HepG2 (cell line): ENCODE measurements at regions not wholly inside any gene's neighbourhood (a gene's known extent, or its start where the extent isn't known, plus 50 kb on each side); places are given as distances from the start of the nearest gene placed in this dataset.

Source experiments
- CTCF ChIP-seq: sonication (generic); formaldehyde crosslinking; IDR thresholded peaks from 2 replicates; pipeline ENCODE4 v1.5.0; 2020; ENCODE audit warnings: mild to moderate bottlenecking, missing genetic modification reagents, moderate library complexity
- ELF4 ChIP-seq: sonication (generic); formaldehyde crosslinking; IDR thresholded peaks from 2 replicates; pipeline ENCODE4 v1.5.0; 2020; ENCODE audit warnings: missing genetic modification reagents, mild to moderate bottlenecking, moderate library complexity, borderline replicate concordance
- EP300 ChIP-seq, 3 experiments: sonication (generic) in 1 of 3; formaldehyde crosslinking in 1 of 3; IDR thresholded peaks; 2 replicates each; pipeline versions ENCODE4 v1.5.1 to v1.6.1; 2011 to 2020; ENCODE audit warnings: low read depth in 2 of 3, low read length in 2 of 3, borderline replicate concordance in 1 of 3, improper control_type of control experiment in 1 of 3, mild to moderate bottlenecking in 1 of 3, missing genetic modification reagents in 1 of 3, moderate library complexity in 1 of 3
- ESRRA ChIP-seq: sonication (generic); formaldehyde crosslinking; IDR thresholded peaks from 2 replicates; pipeline ENCODE4 v1.5.1; 2020; ENCODE audit warnings: mild to moderate bottlenecking, low read depth, missing genetic modification reagents
- MXD1 ChIP-seq: sonication (generic); formaldehyde crosslinking; IDR thresholded peaks from 2 replicates; pipeline ENCODE4 v1.4.0; 2020; ENCODE audit warnings: mild to moderate bottlenecking, missing genetic modification reagents
- NFYB ChIP-seq: sonication (generic); formaldehyde crosslinking; IDR thresholded peaks from 2 replicates; pipeline ENCODE4 v1.4.0; 2020; ENCODE audit warnings: missing genetic modification reagents
- RBM22 ChIP-seq: fragments of 200-400 bp; formaldehyde crosslinking; optimal IDR thresholded peaks from 2 replicates; pipeline ENCODE3; 2017; ENCODE audit warnings: mild to moderate bottlenecking, low read length, moderate library complexity
- SIN3A ChIP-seq: IDR thresholded peaks from 2 replicates; pipeline ENCODE4 v1.6.1; 2011; ENCODE audit warnings: low read depth, mild to moderate bottlenecking, control low read depth, low read length, borderline replicate concordance
- SIX4 ChIP-seq: sonication (generic); formaldehyde crosslinking; IDR thresholded peaks from 2 replicates; pipeline ENCODE4 v1.4.0; 2020; ENCODE audit warnings: missing genetic modification reagents
- TARDBP ChIP-seq: sonication (generic); formaldehyde crosslinking; IDR thresholded peaks from 2 replicates; pipeline ENCODE4 v1.8.0; 2022; ENCODE audit warnings: mild to moderate bottlenecking, missing genetic modification reagents
- USF2 ChIP-seq, 2 experiments: sonication (generic) in 1 of 2; formaldehyde crosslinking in 1 of 2; IDR thresholded peaks; 2 replicates each; pipeline versions ENCODE4 v1.5.1 to v1.6.1; 2011 to 2020; ENCODE audit warnings: borderline replicate concordance in 1 of 2, low read depth in 1 of 2, low read length in 1 of 2, mild to moderate bottlenecking in 1 of 2, missing genetic modification reagents in 1 of 2, moderate library complexity in 1 of 2
- ZBTB14 ChIP-seq: sonication (generic); formaldehyde crosslinking; IDR thresholded peaks from 2 replicates; pipeline ENCODE4 v1.4.0; 2020; ENCODE audit warnings: missing genetic modification reagents
- ZNF597 ChIP-seq: sonication (generic); formaldehyde crosslinking; IDR thresholded peaks from 2 replicates; pipeline ENCODE4 v1.5.0; 2020; ENCODE audit warnings: missing genetic modification reagents
- ZNF616 ChIP-seq: sonication (generic); formaldehyde crosslinking; IDR thresholded peaks from 2 replicates; pipeline ENCODE4 v1.5.0; 2020; ENCODE audit warnings: low read depth, mild to moderate bottlenecking, missing genetic modification reagents

GRCh38 chr12:58533652-58534051, 386.7 kb downstream of the LRIG3 start:
- no peak for TF ChIP-seq USF2 (IDR thresholded peaks at IDR 0.05; ENCODE audit: low read depth, low read length)
- no peak for TF ChIP-seq USF2 (CRISPR knock-in tag; IDR thresholded peaks at IDR 0.05; ENCODE audit: borderline replicate concordance)
- no peak for TF ChIP-seq CTCF (CRISPR knock-in tag)
- TF ChIP-seq SIN3A = no peak
- TF ChIP-seq ZNF616 (CRISPR knock-in tag) = no peak
- no peak for TF ChIP-seq ZBTB14 (CRISPR knock-in tag)
- TF ChIP-seq EP300 (IDR thresholded peaks at IDR 0.05; ENCODE audit: low read depth in 2 of 2, low read length in 2 of 2) = no peak
- no peak for TF ChIP-seq EP300 (CRISPR knock-in tag; IDR thresholded peaks at IDR 0.05; ENCODE audit: borderline replicate concordance)
- no peak for TF ChIP-seq SIX4
- TF ChIP-seq ESRRA (CRISPR knock-in tag) = no peak
- no peak for TF ChIP-seq ZNF597 (CRISPR knock-in tag)
- no peak for TF ChIP-seq NFYB (CRISPR knock-in tag)
- TF ChIP-seq RBM22 = no peak
- no peak for TF ChIP-seq MXD1 (CRISPR knock-in tag)
- TF ChIP-seq ELF4 (CRISPR knock-in tag) = no peak
- TF ChIP-seq TARDBP (CRISPR knock-in tag) = no peak
